GM19351 (cell line): ENCODE measurements at regions not wholly inside any gene's neighbourhood (a gene's known extent, or its start where the extent isn't known, plus 50 kb on each side); places are given as distances from the start of the nearest gene placed in this dataset.

Source experiments
- ATAC-seq: cut with Tn5 transposase; IDR thresholded peaks from one replicate; pipeline ENCODE4 v1.9.1; 2021; ENCODE audit warnings: mild to moderate bottlenecking, moderate library complexity; ENCODE audit not compliant: unreplicated experiment

DNA sequence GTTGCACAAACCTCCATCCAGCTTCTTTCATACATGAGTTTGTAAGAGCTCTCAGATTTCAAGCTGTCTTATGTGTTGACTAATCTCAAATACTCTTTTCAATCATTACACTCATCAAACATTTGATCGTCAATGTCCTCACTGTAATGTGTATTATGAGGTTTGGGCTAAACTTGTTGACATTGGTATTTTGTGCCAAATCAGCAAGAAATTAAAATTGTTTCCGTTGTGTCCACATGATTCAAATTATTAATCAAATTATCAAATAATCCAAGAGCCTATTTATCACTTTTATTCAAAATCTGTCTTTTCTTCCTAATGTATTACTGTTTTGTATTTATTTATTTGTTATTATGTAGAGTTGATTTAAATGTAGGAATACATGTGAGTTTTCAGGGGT is 283.4 kb downstream of the GAS1 start:
- ATAC-seq, result no peak

DNA sequence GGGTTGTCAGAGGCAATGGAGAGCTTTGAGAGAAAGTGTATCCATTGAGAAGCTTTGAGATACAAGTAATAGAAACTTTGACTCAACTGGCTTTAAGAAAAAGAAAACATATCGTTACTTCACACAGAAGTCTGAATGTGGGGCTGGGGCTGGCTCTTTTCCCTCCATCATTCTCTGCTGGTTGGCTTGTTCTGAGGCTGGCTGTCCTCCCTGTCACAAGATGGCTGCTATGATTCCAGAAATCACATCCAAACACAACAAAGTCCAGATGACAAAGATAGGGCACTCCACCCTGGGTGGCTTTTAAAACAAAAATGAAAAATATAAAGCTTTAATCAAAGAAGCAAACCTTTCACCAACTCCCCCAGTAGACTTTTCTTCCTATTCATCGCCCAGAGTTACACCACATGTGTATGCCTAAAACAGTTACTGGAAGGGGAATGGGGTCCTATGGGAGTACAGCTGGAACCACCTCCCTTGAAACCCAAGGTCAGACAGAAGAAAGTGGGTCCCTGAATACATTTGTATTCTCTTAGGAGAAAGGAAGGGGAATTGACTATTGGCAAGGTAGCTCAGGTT is 284.3 kb downstream of the GAS1 start:
- ATAC-seq, result no peak

- no peak for ATAC-seq
Observed at GRCh38 chr9:86660146-86660943, 287.0 kb downstream of the GAS1 start.

DNA sequence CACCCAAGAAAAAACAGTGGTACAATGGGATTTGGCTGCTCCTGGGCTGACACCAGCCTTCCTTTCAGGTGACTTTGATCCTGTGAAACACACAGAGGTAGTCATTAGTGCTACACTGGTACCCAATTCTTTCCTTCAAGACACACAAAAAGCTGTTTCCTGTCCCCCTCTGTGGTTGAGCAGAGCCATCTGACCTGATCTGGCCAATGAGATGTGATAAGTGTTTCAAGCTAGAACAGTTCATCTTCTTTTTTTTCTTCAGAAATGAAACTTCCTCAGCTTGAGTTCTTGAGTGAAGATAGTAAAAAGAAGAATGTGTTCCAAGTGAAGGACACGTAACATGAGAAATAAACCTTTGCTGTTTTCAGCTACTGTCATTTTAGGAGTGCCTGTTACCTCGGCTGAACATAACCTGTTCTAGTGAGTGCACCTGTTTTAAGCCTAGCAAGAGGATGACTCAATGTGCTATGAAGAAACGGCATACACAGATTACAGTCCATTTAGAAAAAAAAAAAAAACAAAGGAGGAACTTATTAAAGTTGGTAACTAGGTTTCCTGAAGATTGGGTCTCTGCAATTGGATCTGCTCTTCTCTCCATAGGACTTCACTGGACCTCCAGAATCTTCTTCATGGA is 287.8 kb downstream of the GAS1 start:
- no peak for ATAC-seq

DNA sequence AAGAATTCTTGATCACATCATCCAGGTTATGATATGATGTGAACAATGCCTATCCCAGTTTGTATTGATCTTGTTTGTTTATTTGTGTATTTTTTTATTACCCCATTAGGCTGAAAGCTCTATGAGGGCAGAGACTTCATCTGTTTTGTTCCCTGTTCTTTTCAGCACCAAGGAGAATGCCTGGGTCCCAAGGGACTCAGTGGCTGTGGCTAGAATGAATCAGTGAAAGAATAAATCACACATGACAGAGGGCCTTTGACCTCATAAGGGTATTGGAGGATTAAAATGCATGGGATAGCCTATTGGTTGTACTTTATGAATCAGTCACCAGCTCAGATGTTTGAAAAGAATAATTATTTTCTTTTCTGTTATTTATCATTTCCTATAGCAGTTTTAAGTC is 292.2 kb downstream of the GAS1 start:
- ATAC-seq, result no peak

DNA sequence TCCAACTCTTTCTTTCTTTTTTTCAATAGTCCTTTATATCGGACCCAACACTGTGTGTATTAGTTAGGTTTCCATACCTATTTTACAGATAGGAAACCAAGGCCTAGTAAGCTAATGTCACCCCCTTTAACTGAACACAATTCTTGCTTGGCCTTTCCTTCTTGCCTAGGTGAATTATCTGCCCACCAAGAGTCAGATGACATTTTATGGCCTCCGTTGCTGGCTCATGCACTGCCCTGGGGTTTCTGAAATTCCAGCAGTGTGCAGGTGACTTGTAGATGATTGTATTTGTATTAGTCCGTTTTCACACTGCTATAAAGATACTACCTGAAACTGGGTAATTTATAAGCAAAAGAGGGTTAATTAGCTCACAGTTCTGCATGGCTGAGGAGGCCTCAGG is 293.8 kb downstream of the GAS1 start:
- no peak for ATAC-seq

DNA sequence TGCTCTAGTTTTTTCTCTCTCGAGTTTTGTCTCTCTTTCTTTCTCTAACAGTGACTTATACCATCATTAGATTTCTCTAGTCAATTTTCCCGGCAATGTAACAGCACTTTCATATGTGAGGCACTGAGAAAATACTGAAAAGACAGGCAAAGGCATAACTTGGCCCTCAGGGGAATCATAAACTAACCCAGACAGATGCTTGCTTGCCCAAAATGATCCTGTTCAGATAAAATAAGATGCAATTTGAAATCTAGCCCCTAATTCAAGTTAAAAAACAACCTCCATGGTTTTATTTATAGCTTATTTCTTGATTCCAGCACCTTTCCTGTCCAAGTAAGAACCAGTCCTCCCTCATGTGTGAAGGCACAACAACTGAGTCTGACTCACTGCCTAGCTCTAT is 294.6 kb downstream of the GAS1 start:
- ATAC-seq, result no peak

GRCh38 chr9:86649913-86650312 is 295.7 kb upstream of the TUT7 start:
- no peak for ATAC-seq

DNA sequence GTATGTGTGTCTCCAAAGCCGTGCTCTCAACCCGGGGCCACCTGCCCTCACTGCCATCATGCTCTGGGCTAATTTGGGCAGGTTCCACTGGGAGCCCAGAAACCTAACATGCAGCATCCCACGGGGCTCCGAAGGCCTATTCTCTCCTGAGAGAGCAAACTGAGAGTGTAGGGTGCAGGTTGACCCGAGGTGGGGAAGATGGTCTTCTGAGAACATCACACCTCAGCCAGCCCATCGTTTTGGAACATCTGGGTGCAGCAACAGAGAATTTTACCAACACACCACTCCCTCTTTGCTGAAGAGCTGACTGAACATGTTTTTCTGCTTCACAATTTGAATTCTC is 294.6 kb upstream of the TUT7 start:
- ATAC-seq, result no peak

GRCh38 chr9:86648156-86648827 is 294.1 kb upstream of the TUT7 start:
- ATAC-seq, result no peak

DNA sequence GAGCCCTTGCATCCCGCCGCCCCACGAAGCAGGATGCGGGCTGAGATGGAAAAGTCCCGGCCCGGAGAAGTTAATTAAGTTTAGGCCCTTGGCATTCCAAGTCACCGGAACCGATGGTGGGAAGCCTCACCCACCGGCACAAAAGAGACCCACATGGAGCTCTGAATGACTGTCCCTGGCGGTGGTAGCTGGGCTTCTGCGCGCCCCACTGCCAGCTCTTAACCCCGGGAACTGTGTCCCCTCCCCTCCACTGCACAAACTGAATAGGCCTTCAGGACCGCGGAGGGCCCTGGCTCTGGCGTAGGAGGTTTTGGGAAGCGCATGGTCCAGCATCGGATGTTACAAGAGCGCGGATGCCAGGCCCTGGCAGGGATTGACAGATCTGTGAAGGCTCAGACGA is 291.1 kb upstream of the TUT7 start:
- ATAC-seq, result no peak

- ATAC-seq, result no peak
Observed at GRCh38 chr9:86644675-86645034, 290.4 kb upstream of the TUT7 start.

- ATAC-seq, result no peak
Observed at GRCh38 chr9:86643946-86644674, 289.9 kb upstream of the TUT7 start.

GRCh38 chr9:86642721-86643120 is 288.5 kb upstream of the TUT7 start:
- no peak for ATAC-seq

- no peak for ATAC-seq
Observed at GRCh38 chr9:86641970-86642369, 287.8 kb upstream of the TUT7 start.

GRCh38 chr9:86639899-86640379 is 285.7 kb upstream of the TUT7 start:
- ATAC-seq, result no peak

GRCh38 chr9:86639287-86639686 is 285.1 kb upstream of the TUT7 start:
- no peak for ATAC-seq

DNA sequence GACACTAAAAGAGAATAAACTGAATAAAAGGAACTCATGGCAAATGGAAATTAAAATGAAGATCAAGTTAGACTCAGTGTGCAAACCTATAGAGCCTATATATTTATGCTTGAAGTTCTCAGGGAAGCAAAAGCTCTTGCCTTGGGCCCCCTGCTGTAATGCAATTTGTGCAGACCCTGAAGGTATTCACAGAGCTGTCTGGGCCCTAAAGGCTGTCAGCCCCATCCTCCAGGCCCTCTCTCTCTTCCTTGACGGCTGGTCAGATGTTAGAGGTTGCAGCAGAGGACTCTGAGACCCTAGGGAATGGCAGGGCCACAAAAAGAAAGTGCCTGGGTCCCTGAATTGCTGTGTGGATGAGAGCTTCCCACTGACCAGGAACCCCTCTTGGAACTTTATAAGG is 283.9 kb upstream of the TUT7 start:
- ATAC-seq, result no peak

DNA sequence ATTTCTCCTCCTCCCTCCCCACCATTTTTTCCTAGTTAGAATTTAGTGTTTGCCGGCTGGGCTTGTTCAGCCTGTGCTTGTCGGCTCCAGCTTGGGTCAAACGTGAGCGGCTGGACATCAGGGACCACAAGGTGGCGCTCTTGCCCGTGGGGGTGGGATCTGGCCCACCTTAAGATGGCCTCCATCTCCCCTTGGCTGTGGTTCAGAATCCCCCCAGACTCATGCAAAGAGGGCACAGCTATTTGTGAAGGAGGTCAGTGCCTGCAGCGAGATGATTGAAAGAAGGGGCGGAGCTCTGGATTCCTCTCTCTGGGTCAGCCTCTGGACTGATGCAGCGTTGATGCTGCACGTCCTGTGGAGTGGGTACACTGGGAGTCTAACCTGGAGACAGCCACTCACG is 283.3 kb upstream of the TUT7 start:
- ATAC-seq, result no peak

- ATAC-seq, result no peak
Observed at GRCh38 chr9:86636519-86636918, 282.3 kb upstream of the TUT7 start.

DNA sequence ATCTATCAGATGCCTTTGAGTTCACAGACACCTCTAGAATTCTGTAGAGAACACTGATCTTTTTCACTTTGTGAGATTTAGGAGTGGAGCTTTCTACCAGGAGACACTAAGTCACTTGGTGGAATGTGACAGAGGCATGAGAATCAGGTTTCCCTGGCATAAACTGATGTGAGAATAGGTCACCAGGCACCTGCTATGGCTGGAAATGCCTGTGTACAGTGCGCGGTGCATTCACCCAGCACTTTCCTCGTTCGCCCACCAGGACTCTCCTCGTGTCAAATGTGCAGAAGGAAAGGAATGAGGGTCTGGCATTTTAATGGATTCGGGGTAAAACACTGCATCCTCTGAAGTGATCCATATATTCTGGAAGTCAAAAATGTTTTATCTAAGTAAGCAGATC is 281.8 kb upstream of the TUT7 start:
- ATAC-seq, result no peak
